MM.1S (cell line): ENCODE measurements at regions not wholly inside any gene's neighbourhood (a gene's known extent, or its start where the extent isn't known, plus 50 kb on each side); places are given as distances from the start of the nearest gene placed in this dataset.

Source experiments
- DNase-seq: peaks from one replicate; pipeline ENCODE4 v3.0.0-alpha.2; 2015
- H2AFZ ChIP-seq: fragments of 300-600 bp; sonication (generic); 2 replicates; pipeline ENCODE4 v1.6.0; 2016; ENCODE audit warnings: antibody characterized with exemption, low read length
- H3F3A ChIP-seq: fragments of 300-600 bp; sonication (generic); 2 replicates; pipeline ENCODE4 v1.6.1; 2016; ENCODE audit warnings: mild to moderate bottlenecking, antibody characterized with exemption, low read length, moderate library complexity, mixed read lengths; ENCODE audit not compliant: insufficient read depth
- H3K27ac ChIP-seq: fragments of 300-600 bp; sonication (generic); 2 replicates; pipeline ENCODE4 v1.5.1; 2016; ENCODE audit warnings: mild to moderate bottlenecking, low read length
- H3K27me3 ChIP-seq: fragments of 300-600 bp; sonication (generic); replicated peaks from 2 replicates; pipeline ENCODE4 v1.6.0; 2016; ENCODE audit warnings: low read length; ENCODE audit not compliant: insufficient read depth
- H3K36me3 ChIP-seq: fragments of 300-600 bp; sonication (generic); replicated peaks from 2 replicates; pipeline ENCODE4 v1.6.1; 2016; ENCODE audit warnings: mild to moderate bottlenecking, low read length, mixed read lengths; ENCODE audit not compliant: insufficient read depth
- H3K4me1 ChIP-seq: fragments of 300-600 bp; sonication (generic); 2 replicates; pipeline ENCODE4 v1.6.1; 2016; ENCODE audit warnings: low read length, mixed read lengths
- H3K4me2 ChIP-seq: fragments of 300-600 bp; sonication (generic); 2 replicates; pipeline ENCODE4 v1.6.0; 2016; ENCODE audit warnings: low read depth, low read length
- H3K4me3 ChIP-seq: fragments of 300-600 bp; sonication (generic); 2 replicates; pipeline ENCODE4 v1.5.1; 2016; ENCODE audit warnings: low read length, mixed read lengths
- H3K79me2 ChIP-seq: fragments of 300-600 bp; sonication (generic); 2 replicates; pipeline ENCODE4 v1.6.1; 2016; ENCODE audit warnings: mixed run types, low read length, mixed read lengths
- H3K9ac ChIP-seq: fragments of 300-600 bp; sonication (generic); 2 replicates; pipeline ENCODE4 v1.6.1; 2016; ENCODE audit warnings: low read length, mixed read lengths
- H3K9me2 ChIP-seq: fragments of 300-600 bp; sonication (generic); replicated peaks from 2 replicates; pipeline ENCODE4 v1.6.1; 2016; ENCODE audit warnings: mild to moderate bottlenecking, low read length, mixed read lengths; ENCODE audit not compliant: insufficient read depth
- H3K9me3 ChIP-seq: fragments of 300-600 bp; sonication (generic); replicated peaks from 2 replicates; pipeline ENCODE4 v1.6.1; 2016; ENCODE audit warnings: mild to moderate bottlenecking, low read length, mixed read lengths; ENCODE audit not compliant: insufficient read depth
- H4K20me1 ChIP-seq: fragments of 300-600 bp; sonication (generic); 2 replicates; pipeline ENCODE4 v1.6.1; 2016; ENCODE audit warnings: mild to moderate bottlenecking, low read length, moderate library complexity, mixed read lengths; ENCODE audit not compliant: insufficient read depth
- CTCF ChIP-seq: fragments of 300-600 bp; sonication (generic); IDR thresholded peaks from 2 replicates; pipeline ENCODE4 v1.5.1; 2016; ENCODE audit warnings: antibody characterized with exemption, low read length, mixed read lengths
- EZH2 ChIP-seq: fragments of 300-600 bp; sonication (generic); optimal IDR thresholded peaks from 2 replicates; pipeline ENCODE3; 2017; ENCODE audit warnings: low read depth, mild to moderate bottlenecking, antibody characterized with exemption, low read length, mixed read lengths
- EZH2phosphoT487 ChIP-seq: fragments of 300-600 bp; sonication (generic); IDR thresholded peaks from 2 replicates; pipeline ENCODE4 v1.6.1; 2018; ENCODE audit warnings: antibody characterized with exemption, low read length

- Histone ChIP-seq H3K79me2 (no peaks in the 10 kb centered on the region), H3F3A (no peaks in the 10 kb centered on the region), H3K9me3 (no peaks in the 10 kb centered on the region), H4K20me1 (no peaks in the 10 kb centered on the region), H3K9me2 (no peaks in the 10 kb centered on the region), H3K4me2 (no peak overlapping the region), H3K9ac (no peak overlapping the region), H3K27ac (no peak overlapping the region), H3K4me3 (no peak overlapping the region), H3K4me1 (no peaks in the 10 kb centered on the region), H3K27me3 (no peaks in the 10 kb centered on the region), H3K36me3 (no peaks in the 10 kb centered on the region), H2AFZ (no peak overlapping the region)
- no peak for DNase-seq
- no peak for TF ChIP-seq CTCF
- TF ChIP-seq EZH2phosphoT487 = no peak
- TF ChIP-seq EZH2 = no peak
Observed at GRCh38 chr18:27687351-27687979, 489.5 kb downstream of the CDH2 start.

GRCh38 chr18:27685807-27686412 is 491.0 kb downstream of the CDH2 start:
- H3K4me1 ChIP-seq = no peaks in the 10 kb centered on the region
- H4K20me1 ChIP-seq = no peaks in the 10 kb centered on the region
- H3K36me3 ChIP-seq = no peaks in the 10 kb centered on the region
- DNase-seq = peak; percentile 19
- H3K27me3 ChIP-seq = no peaks in the 10 kb centered on the region
- H2AFZ ChIP-seq = no peak overlapping the region
- no peaks in the 10 kb centered on the region for H3F3A ChIP-seq
- H3K4me3 ChIP-seq = no peak overlapping the region
- H3K9ac ChIP-seq = no peak overlapping the region
- no peaks in the 10 kb centered on the region for H3K9me3 ChIP-seq
- no peaks in the 10 kb centered on the region for H3K79me2 ChIP-seq
- H3K27ac ChIP-seq = no peak overlapping the region
- TF ChIP-seq EZH2 = no peak
- peak; percentile 78 for TF ChIP-seq CTCF
- no peak for TF ChIP-seq EZH2phosphoT487
- no peak overlapping the region for H3K4me2 ChIP-seq
- H3K9me2 ChIP-seq = no peaks in the 10 kb centered on the region

- no peak overlapping the region for H2AFZ ChIP-seq
- H3K9me2 ChIP-seq = no peaks in the 10 kb centered on the region
- H3K27ac ChIP-seq = no peak overlapping the region
- H3K79me2 ChIP-seq = no peaks in the 10 kb centered on the region
- no peaks in the 10 kb centered on the region for H3K27me3 ChIP-seq
- no peak overlapping the region for H3K9ac ChIP-seq
- no peaks in the 10 kb centered on the region for H3K9me3 ChIP-seq
- no peak overlapping the region for H3K4me3 ChIP-seq
- H3K36me3 ChIP-seq = no peaks in the 10 kb centered on the region
- TF ChIP-seq EZH2phosphoT487 (no peak), CTCF (no peak), EZH2 (no peak)
- no peaks in the 10 kb centered on the region for H4K20me1 ChIP-seq
- H3F3A ChIP-seq = no peaks in the 10 kb centered on the region
- no peak overlapping the region for H3K4me2 ChIP-seq
- no peaks in the 10 kb centered on the region for H3K4me1 ChIP-seq
- no peak for DNase-seq
Observed at GRCh38 chr18:27685091-27685490, 491.8 kb downstream of the CDH2 start.
